ENCODE measurements at regions not wholly inside any gene's neighbourhood (a gene's known extent, or its start where the extent isn't known, plus 50 kb on each side); places are given as distances from the start of the nearest gene placed in this dataset.

DNA sequence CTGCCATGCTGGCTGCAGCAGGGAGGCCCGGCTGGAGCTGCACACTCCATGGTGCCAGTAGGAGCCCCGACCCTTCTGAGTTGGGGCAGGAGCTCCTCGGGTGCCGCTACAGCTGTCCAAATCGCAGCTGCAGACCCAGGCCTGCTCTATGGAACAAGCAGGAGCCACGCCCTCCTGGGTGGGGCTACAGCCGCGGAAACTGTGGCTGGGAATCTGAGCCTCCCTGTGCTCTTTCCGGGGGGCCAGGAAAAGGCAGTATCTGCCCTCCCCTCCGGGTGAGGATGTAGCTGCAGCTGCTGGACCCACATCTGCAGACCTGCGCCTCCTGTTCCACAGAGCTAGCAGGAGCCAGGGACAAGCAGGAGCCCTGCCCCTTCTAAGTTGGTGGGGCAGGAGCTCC, 278.9 kb upstream of the ACTBL2 start:
- Histone ChIP-seq H2AK5ac (ENCODE audit: low read depth, low read length) (no peak overlapping the region), H3K4me3 (ENCODE audit: extremely low read depth in 1 of 4, insufficient read depth in 2 of 4, low read depth in 3 of 4, low read length in 4 of 4) (no peak overlapping the region), H3K9ac (replicated peaks in 1 of 4; ENCODE audit: extremely low read depth in 1 of 4, low read depth in 3 of 4, low read length in 3 of 4) (no peak overlapping the region), H2BK20ac (ENCODE audit: low read length) (no peak overlapping the region), H3K23me2 (ENCODE audit: low read depth, low read length) (no peaks in the 10 kb centered on the region), H3K9me3 (ENCODE audit: insufficient read depth in 2 of 2, low read depth in 1 of 2, low read length in 1 of 2) (no peaks in the 10 kb centered on the region), H3K14ac (ENCODE audit: insufficient read length) (no peak overlapping the region), H4K91ac (replicated peaks; ENCODE audit: insufficient read length, low read length) (no peak overlapping the region), H4K5ac (ENCODE audit: insufficient read length, low read depth, low read length) (no peak overlapping the region), H3K27me3 (replicated peaks in 1 of 4; ENCODE audit: control insufficient read depth in 3 of 4, extremely low read depth in 1 of 4, insufficient read depth in 3 of 4, low read length in 3 of 4) (no peaks in the 10 kb centered on the region), H4K8ac (ENCODE audit: extremely low read depth, insufficient read depth, low read length) (no peak overlapping the region), H2BK12ac (ENCODE audit: low read depth, low read length) (no peak overlapping the region), H2BK15ac (ENCODE audit: low read length) (no peak overlapping the region), H3K79me1 (ENCODE audit: low read depth, low read length) (no peaks in the 10 kb centered on the region), H4K20me1 (replicated peaks in 1 of 2; ENCODE audit: control insufficient read depth in 1 of 2, insufficient read depth in 2 of 2, low read length in 2 of 2) (no peaks in the 10 kb centered on the region), H2BK5ac (ENCODE audit: low read depth, low read length) (no peak overlapping the region), H3K56ac (replicated peaks; ENCODE audit: insufficient read length, low read depth, low read length) (no peak overlapping the region), H3K27ac (ENCODE audit: low read depth, low read length) (no peak overlapping the region), H3K4me1 (replicated peaks in 1 of 4; ENCODE audit: control insufficient read depth in 3 of 4, insufficient read depth in 4 of 4, low read length in 3 of 4) (peaks cover 0 to 3% (median 0%) of the 10 kb centered on the region in 4 experiments; a peak in 1 of 7 replicates), H3K23ac (ENCODE audit: insufficient read length) (no peak overlapping the region), H3K79me2 (ENCODE audit: control insufficient read depth in 1 of 2, insufficient read depth in 2 of 2, low read length in 2 of 2) (no peaks in the 10 kb centered on the region), H3K36me3 (ENCODE audit: control insufficient read depth in 2 of 4, insufficient read depth in 4 of 4, low read length in 3 of 4) (no peaks in the 10 kb centered on the region), H3K18ac (ENCODE audit: extremely low read depth, low read length) (no peak overlapping the region), H3K4me2 (ENCODE audit: insufficient read depth in 1 of 2, low read depth in 2 of 2, low read length in 2 of 2) (no peak overlapping the region), H2AFZ (ENCODE audit: low read length) (no peak overlapping the region), H3K4ac (replicated peaks; ENCODE audit: insufficient read length, low read depth, low read length) (no peak overlapping the region), H2BK120ac (replicated peaks; ENCODE audit: low read depth, low read length) (no peak overlapping the region)
- POLR2A ChIA-PET (ENCODE audit: partially characterized antibody), result no interaction called here
- WGBS, 2 experiments (ENCODE audit: extremely low coverage in 1 of 2, insufficient coverage in 1 of 2, insufficient read length in 1 of 2, insufficient replicate concordance in 2 of 2, low coverage in 1 of 2, low lambda C conversion rate in 2 of 2, missing lambda C conversion rate in 1 of 2), result 87% methylated on average over 11 of the region's 11 CpGs; no CpG with 5 or more reads in 1 of the 2 experiments
- DNase-seq (ENCODE audit: low read depth in 1 of 2, low spot score in 2 of 2) (no peak), FAIRE-seq (no peak)
- CTCF ChIA-PET (ENCODE audit: partially characterized antibody), result interaction anchor here (0.6 to 1.8 kb wide), 10 partner anchors 12 to 1092 kb away, joined by 3 to 5 read pairs (median 3); no protein-coding TSS in a partner anchor
- no peak for TF ChIP-seq BCL11A (IDR thresholded peaks at IDR 0.05; ENCODE audit: low read depth in 2 of 2, low read length in 2 of 2)

All from H1 (cell line).